PC-3 (cell line): ENCODE measurements at regions not wholly inside any gene's neighbourhood (a gene's known extent, or its start where the extent isn't known, plus 50 kb on each side); places are given as distances from the start of the nearest gene placed in this dataset.

Experiments used
- ATAC-seq: fragments of 200-7000 bp; cut with Tn5 transposase; 2 replicates; pipeline ENCODE4 v1.9.1; 2020; ENCODE audit warnings: mild to moderate bottlenecking, moderate library complexity
- BruUV-seq: library from RNA; stranded (reverse); fragments of 400-500 nt; replicated peaks from 2 replicates; lab custom pipeline; 2021; lab: Mats Ljungman, UMichigan
- CTCF ChIA-PET: fragments of 300-600 bp; sonication (Branson Sonifier 250); formaldehyde crosslinking; loops from one replicate; lab custom pipeline; 2022; ENCODE audit warnings: antibody characterized with exemption; lab: Charles Lee
- POLR2A ChIA-PET: fragments of 300-600 bp; sonication (Branson Sonifier 250); formaldehyde crosslinking; loops from one replicate; lab custom pipeline; 2022; ENCODE audit warnings: antibody characterized with exemption; ENCODE audit not compliant: unreplicated experiment; lab: Charles Lee
- DNase-seq: peaks from one replicate; pipeline ENCODE4 v3.0.0-alpha.2; 2015
- H2AFZ ChIP-seq: fragments of 300-600 bp; sonication (generic); 2 replicates; pipeline ENCODE4 v1.6.0; 2016; ENCODE audit warnings: antibody characterized with exemption, low read length
- H3F3A ChIP-seq: fragments of 300-600 bp; sonication (generic); one replicate; pipeline ENCODE4 v1.6.0; 2017; ENCODE audit warnings: antibody characterized with exemption, low read length, control low read depth, mild to moderate bottlenecking; ENCODE audit not compliant: unreplicated experiment
- H3K27ac ChIP-seq: fragments of 300-600 bp; sonication (generic); 2 replicates; pipeline ENCODE4 v1.5.1; 2016; ENCODE audit warnings: mild to moderate bottlenecking, low read length
- H3K27me3 ChIP-seq: fragments of 300-600 bp; sonication (generic); 2 replicates; pipeline ENCODE4 v1.6.1; 2016; ENCODE audit warnings: low read length, mixed read lengths
- H3K36me3 ChIP-seq: fragments of 300-600 bp; sonication (generic); 2 replicates; pipeline ENCODE4 v1.6.1; 2016; ENCODE audit warnings: low read depth, mixed run types, low read length, mixed read lengths
- H3K4me1 ChIP-seq: fragments of 300-600 bp; sonication (generic); 2 replicates; pipeline ENCODE4 v1.5.1; 2016; ENCODE audit warnings: low read length; ENCODE audit not compliant: insufficient read depth
- H3K4me2 ChIP-seq: fragments of 300-600 bp; sonication (generic); 2 replicates; pipeline ENCODE4 v1.6.0; 2016; ENCODE audit warnings: low read length
- H3K4me3 ChIP-seq: fragments of 300-600 bp; sonication (generic); 2 replicates; pipeline ENCODE4 v1.5.1; 2016; ENCODE audit warnings: mild to moderate bottlenecking, low read length, mixed read lengths
- H3K79me2 ChIP-seq: fragments of 300-600 bp; sonication (generic); 2 replicates; pipeline ENCODE4 v1.6.1; 2017; ENCODE audit warnings: low read length, mixed read lengths
- H3K9ac ChIP-seq: fragments of 300-600 bp; sonication (generic); 2 replicates; pipeline ENCODE4 v1.6.0; 2016; ENCODE audit warnings: mild to moderate bottlenecking, low read length
- H3K9me2 ChIP-seq: fragments of 300-600 bp; sonication (generic); replicated peaks from 2 replicates; pipeline ENCODE4 v1.6.1; 2016; ENCODE audit warnings: mixed run types, low read length, mixed read lengths
- H3K9me3 ChIP-seq: fragments of 300-600 bp; sonication (generic); 2 replicates; pipeline ENCODE4 v1.6.1; 2016; ENCODE audit warnings: low read length, mixed read lengths
- H4K20me1 ChIP-seq: fragments of 300-600 bp; sonication (generic); 2 replicates; pipeline ENCODE4 v1.6.1; 2016; ENCODE audit warnings: low read length, mixed read lengths
- EZH2 ChIP-seq: fragments of 300-600 bp; sonication (generic); IDR thresholded peaks from one replicate; pipeline ENCODE4 v1.6.1; 2017; ENCODE audit warnings: antibody characterized with exemption, mild to moderate bottlenecking, low read length; ENCODE audit not compliant: unreplicated experiment
- EZH2phosphoT487 ChIP-seq: fragments of 300-600 bp; sonication (generic); IDR thresholded peaks from 2 replicates; pipeline ENCODE4 v1.6.1; 2018; ENCODE audit warnings: mild to moderate bottlenecking, antibody characterized with exemption, low read length, borderline replicate concordance
- intact Hi-C: fragments of 100-400 bp; cut with micrococcal nuclease; formaldehyde crosslinking; loops from 2 replicates; pipeline ENCODE4 v1.9.0; 2023
- TF ChIP-seq, protein P1 (sequence below): fragments of 300-600 bp; sonication (generic); conservative IDR thresholded peaks from 2 replicates; pipeline ENCODE4 v1.5.1; 2017; ENCODE audit warnings: antibody characterized with exemption, low read depth, mild to moderate bottlenecking, low read length

DNA sequence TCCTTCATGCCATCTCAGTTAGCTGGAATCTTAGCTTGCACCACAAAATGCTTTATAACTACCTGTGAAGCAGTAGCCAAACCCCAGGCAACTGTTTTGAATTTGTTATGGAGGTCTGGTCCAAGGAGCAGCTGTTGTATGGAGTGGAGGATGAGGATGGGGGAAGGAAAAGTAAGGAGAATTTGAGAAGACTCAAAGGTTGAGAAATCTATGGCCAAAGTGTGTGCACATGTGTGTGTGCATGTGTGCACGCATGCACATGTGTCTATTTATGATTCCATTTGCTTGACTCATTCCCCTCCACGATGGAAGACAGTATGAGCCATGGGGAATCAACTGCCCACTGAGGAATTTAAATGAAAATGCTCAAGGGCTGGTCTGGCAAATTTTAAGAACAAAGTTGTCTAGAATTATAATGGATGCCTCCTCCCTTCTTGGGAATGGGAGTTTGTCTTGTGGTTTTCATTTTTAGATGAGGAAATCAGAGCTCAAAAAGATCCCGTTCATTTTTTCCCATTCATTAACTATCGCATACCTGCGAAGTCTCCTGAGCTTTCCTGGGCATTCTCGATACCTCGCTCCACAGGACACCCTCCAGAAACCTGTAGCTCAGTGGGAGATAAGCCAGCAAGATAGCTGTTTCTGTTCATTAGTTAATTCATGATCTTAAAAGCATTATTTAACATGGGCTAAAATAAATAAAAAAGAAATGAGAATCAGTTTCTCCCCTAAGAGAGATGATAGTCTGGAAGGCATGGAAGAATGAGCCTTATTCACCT, 152.3 kb upstream of the NEDD9 start:
- ATAC-seq (no peak), DNase-seq (no peak)
- H3K27ac ChIP-seq, result no peak overlapping the region
- BruUV-seq, result no TSS peak
- H3K36me3 ChIP-seq, result no peaks in the 10 kb centered on the region
- ChIA-PET POLR2A (no interaction called here), CTCF (no interaction called here)
- no peaks in the 10 kb centered on the region for H3K79me2 ChIP-seq
- no peak overlapping the region for H3K4me2 ChIP-seq
- no peaks in the 10 kb centered on the region for H3F3A ChIP-seq
- no peaks in the 10 kb centered on the region for H3K9me3 ChIP-seq
- H3K9ac ChIP-seq, result no peak overlapping the region
- TF ChIP-seq, protein P1, sequence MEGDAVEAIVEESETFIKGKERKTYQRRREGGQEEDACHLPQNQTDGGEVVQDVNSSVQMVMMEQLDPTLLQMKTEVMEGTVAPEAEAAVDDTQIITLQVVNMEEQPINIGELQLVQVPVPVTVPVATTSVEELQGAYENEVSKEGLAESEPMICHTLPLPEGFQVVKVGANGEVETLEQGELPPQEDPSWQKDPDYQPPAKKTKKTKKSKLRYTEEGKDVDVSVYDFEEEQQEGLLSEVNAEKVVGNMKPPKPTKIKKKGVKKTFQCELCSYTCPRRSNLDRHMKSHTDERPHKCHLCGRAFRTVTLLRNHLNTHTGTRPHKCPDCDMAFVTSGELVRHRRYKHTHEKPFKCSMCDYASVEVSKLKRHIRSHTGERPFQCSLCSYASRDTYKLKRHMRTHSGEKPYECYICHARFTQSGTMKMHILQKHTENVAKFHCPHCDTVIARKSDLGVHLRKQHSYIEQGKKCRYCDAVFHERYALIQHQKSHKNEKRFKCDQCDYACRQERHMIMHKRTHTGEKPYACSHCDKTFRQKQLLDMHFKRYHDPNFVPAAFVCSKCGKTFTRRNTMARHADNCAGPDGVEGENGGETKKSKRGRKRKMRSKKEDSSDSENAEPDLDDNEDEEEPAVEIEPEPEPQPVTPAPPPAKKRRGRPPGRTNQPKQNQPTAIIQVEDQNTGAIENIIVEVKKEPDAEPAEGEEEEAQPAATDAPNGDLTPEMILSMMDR, result no peak
- TF ChIP-seq EZH2 (no peak), EZH2phosphoT487 (no peak)
- H2AFZ ChIP-seq, result no peak overlapping the region
- H3K4me3 ChIP-seq, result no peak overlapping the region
- no peaks in the 10 kb centered on the region for H4K20me1 ChIP-seq
- no peaks in the 10 kb centered on the region for H3K27me3 ChIP-seq
- intact Hi-C loops, result no loop called here
- no peaks in the 10 kb centered on the region for H3K9me2 ChIP-seq
- peaks cover 11% of the 10 kb centered on the region for H3K4me1 ChIP-seq

GRCh38 chr6:11381801-11382513, 149.5 kb upstream of the NEDD9 start:
- TF ChIP-seq EZH2 (no peak), EZH2phosphoT487 (no peak)
- TF ChIP-seq, protein P1, result no peak
- DNase-seq (no peak), ATAC-seq (no peak)
- H3K9ac ChIP-seq, result no peak overlapping the region
- intact Hi-C loops, result no loop called here
- H3K9me3 ChIP-seq, result no peaks in the 10 kb centered on the region
- ChIA-PET CTCF (no interaction called here), POLR2A (no interaction called here)
- H3K4me1 ChIP-seq, result peaks cover 4% of the 10 kb centered on the region; the same call in 1 of the 2 replicates
- no peaks in the 10 kb centered on the region for H3K9me2 ChIP-seq
- no peaks in the 10 kb centered on the region for H3K27me3 ChIP-seq
- H3K4me2 ChIP-seq, result no peak overlapping the region
- H3K4me3 ChIP-seq, result no peak overlapping the region
- H2AFZ ChIP-seq, result no peak overlapping the region
- no peaks in the 10 kb centered on the region for H3K36me3 ChIP-seq
- no peaks in the 10 kb centered on the region for H3F3A ChIP-seq
- H3K79me2 ChIP-seq, result no peaks in the 10 kb centered on the region
- no TSS peak for BruUV-seq
- H4K20me1 ChIP-seq, result no peaks in the 10 kb centered on the region
- no peak overlapping the region for H3K27ac ChIP-seq
